CD14-positive monocyte (primary cell): ENCODE measurements at regions not wholly inside any gene's neighbourhood (a gene's known extent, or its start where the extent isn't known, plus 50 kb on each side); places are given as distances from the start of the nearest gene placed in this dataset.
"Not testable (repeated sequence)": the region's sequence is repeated elsewhere in the genome, so short reads cannot be mapped to it uniquely, and the experiment has no call there.

Experiments used
- DNase-seq, 3 donors: peaks; one replicate each; pipeline ENCODE4 v3.0.0-alpha.2; 2011 to 2022
- H2AFZ ChIP-seq: 2 replicates; pipeline ENCODE4 v1.6.0; 2012; ENCODE audit warnings: mild to moderate bottlenecking, low read depth, low read length, inconsistent platforms; ENCODE audit not compliant: insufficient read depth, poor library complexity, severe bottlenecking
- H3K27ac ChIP-seq, 2 donors: 1 replicate in 1 of 2; 2 replicates in 1 of 2; pipeline ENCODE4 v1.5.1; 2012 to 2013; ENCODE audit warnings: low read length in 2 of 2, control low read depth in 1 of 2, inconsistent platforms in 1 of 2, low read depth in 1 of 2, mild to moderate bottlenecking in 1 of 2
- H3K27me3 ChIP-seq, 2 donors: one replicate each; pipeline versions ENCODE4 v1.6.0 to v1.6.1; 2011 to 2013; ENCODE audit warnings: low read length in 2 of 2; ENCODE audit not compliant: control insufficient read depth in 2 of 2, insufficient read depth in 2 of 2
- H3K36me3 ChIP-seq, 2 donors: replicated peaks in 1 of 2; 1 replicate in 1 of 2; 2 replicates in 1 of 2; pipeline versions ENCODE4 v1.5.1 to v1.6.1; 2012 to 2013; ENCODE audit warnings: low read length in 2 of 2, control low read depth in 1 of 2, inconsistent platforms in 1 of 2, mild to moderate bottlenecking in 1 of 2; ENCODE audit not compliant: insufficient read depth in 2 of 2, control insufficient read depth in 1 of 2
- H3K4me1 ChIP-seq, 2 donors: 1 replicate in 1 of 2; 2 replicates in 1 of 2; pipeline versions ENCODE4 v1.5.1 to v1.6.1; 2012 to 2013; ENCODE audit warnings: low read length in 2 of 2, control low read depth in 1 of 2, inconsistent platforms in 1 of 2, mild to moderate bottlenecking in 1 of 2, moderate library complexity in 1 of 2; ENCODE audit not compliant: insufficient read depth in 2 of 2, control insufficient read depth in 1 of 2
- H3K4me2 ChIP-seq: replicated peaks from 2 replicates; pipeline ENCODE3; 2012; ENCODE audit warnings: low read length, moderate library complexity, mild to moderate bottlenecking; ENCODE audit not compliant: poor library complexity, severe bottlenecking; ENCODE audit errors: extremely low read depth
- H3K4me3 ChIP-seq, 3 experiments: fragments of 200-600 bp in 1 of 3; sonication (generic) in 1 of 3; replicated peaks in 1 of 3; 1 replicate in 2 of 3; 2 replicates in 1 of 3; pipeline ENCODE4 v1.5.1; 2011 to 2013; ENCODE audit warnings: low read length in 3 of 3, mild to moderate bottlenecking in 3 of 3, control low read depth in 2 of 3, low read depth in 2 of 3, inconsistent platforms in 1 of 3, moderate library complexity in 1 of 3
- H3K79me2 ChIP-seq: 2 replicates; pipeline ENCODE4 v1.6.0; 2012; ENCODE audit warnings: mild to moderate bottlenecking, control low read depth, inconsistent platforms, low read length, moderate library complexity; ENCODE audit not compliant: insufficient read depth
- H3K9ac ChIP-seq: 2 replicates; pipeline ENCODE4 v1.6.0; 2017; ENCODE audit warnings: low read length, mild to moderate bottlenecking; ENCODE audit not compliant: insufficient read depth, poor library complexity, severe bottlenecking
- H3K9me3 ChIP-seq, 2 donors: replicated peaks in 1 of 2; 1 replicate in 1 of 2; 2 replicates in 1 of 2; pipeline versions ENCODE4 v1.5.1 to v1.6.1; 2012 to 2013; ENCODE audit warnings: low read length in 2 of 2, control low read depth in 1 of 2; ENCODE audit not compliant: control insufficient read depth in 1 of 2, insufficient read depth in 1 of 2
- H4K20me1 ChIP-seq: 2 replicates; pipeline ENCODE4 v1.6.0; 2012; ENCODE audit warnings: mild to moderate bottlenecking, low read length, control low read depth, moderate library complexity; ENCODE audit not compliant: insufficient read depth
- H3K27ac Mint-ChIP-seq, 7 donors: one replicate each; pipeline ENCODE4 v1.8.0; 2020; ENCODE audit warnings: mild to moderate bottlenecking in 7 of 7, mixed read lengths in 7 of 7, moderate library complexity in 6 of 7, inconsistent platforms in 2 of 7
- H3K27me3 Mint-ChIP-seq, 3 donors: one replicate each; pipeline ENCODE4 v1.8.0; 2021 to 2022; ENCODE audit warnings: low read depth in 3 of 3, mild to moderate bottlenecking in 3 of 3, mixed read lengths in 3 of 3, moderate library complexity in 3 of 3, inconsistent platforms in 1 of 3
- H3K36me3 Mint-ChIP-seq, 2 donors: one replicate each; pipeline ENCODE4 v1.8.0; 2020; ENCODE audit warnings: mixed read lengths in 2 of 2, inconsistent platforms in 1 of 2, mild to moderate bottlenecking in 1 of 2
- H3K4me1 Mint-ChIP-seq: one replicate; pipeline ENCODE4 v1.8.0; 2020; ENCODE audit warnings: mild to moderate bottlenecking, mixed read lengths
- H3K4me3 Mint-ChIP-seq, 2 donors: one replicate each; pipeline ENCODE4 v1.8.0; 2020; ENCODE audit warnings: mild to moderate bottlenecking in 2 of 2, mixed read lengths in 2 of 2, moderate library complexity in 1 of 2
- H3K9me3 Mint-ChIP-seq, 7 donors: one replicate each; pipeline ENCODE4 v1.8.0; 2020 to 2022; ENCODE audit warnings: mixed read lengths in 7 of 7, mild to moderate bottlenecking in 6 of 7, moderate library complexity in 6 of 7, inconsistent platforms in 2 of 7
- CTCF ChIP-seq: fragments of 200-600 bp; IDR thresholded peaks from one replicate; pipeline ENCODE4 v1.8.0; 2022; ENCODE audit warnings: antibody characterized with exemption, mild to moderate bottlenecking
- WGBS: methylation state at CpG from one replicate; pipeline ENCODE4 v1.1.5; 2013; ENCODE audit warnings: missing lambda C conversion rate; ENCODE audit not compliant: insufficient coverage; 5-methylcytosine and 5-hydroxymethylcytosine counted together
- intact Hi-C, 2 donors: fragments of 100-400 bp; cut with micrococcal nuclease; formaldehyde crosslinking; loops; one replicate each; pipeline versions ENCODE4 v1.15.0 to v1.15.1; 2023

GRCh38 chr12:65731771-65732170 lies 92.5 kb upstream of the HMGA2 start:
- no peak overlapping the region for H2AFZ ChIP-seq
- peaks cover 63 to 70% (median 64%) of the 10 kb centered on the region in 3 donors for H3K27me3 Mint-ChIP-seq
- H3K36me3 ChIP-seq: no peaks in the 10 kb centered on the region
- H3K4me1 ChIP-seq: peaks cover 5 to 10% of the 10 kb centered on the region in 2 donors
- WGBS: 93% methylated on average over 4 of the region's 4 CpGs
- DNase-seq: no peak
- peaks cover 0 to 11% (median 6%) of the 10 kb centered on the region in 7 donors for H3K9me3 Mint-ChIP-seq
- peaks cover 0 to 1% of the 10 kb centered on the region in 2 donors for H3K36me3 Mint-ChIP-seq
- no peaks in the 10 kb centered on the region for H3K79me2 ChIP-seq
- no peak overlapping the region for H3K4me3 ChIP-seq
- intact Hi-C loops: no loop called here
- peaks cover 2 to 18% of the 10 kb centered on the region in 2 donors for H3K9me3 ChIP-seq
- no peak overlapping the region for H3K4me3 Mint-ChIP-seq
- H3K27me3 ChIP-seq: peaks cover 60 to 67% of the 10 kb centered on the region in 2 donors
- H3K4me2 ChIP-seq: no peak overlapping the region
- peaks cover 10% of the 10 kb centered on the region for H3K4me1 Mint-ChIP-seq
- no peaks in the 10 kb centered on the region for H4K20me1 ChIP-seq
- H3K9ac ChIP-seq: no peak overlapping the region
- no peak overlapping the region for H3K27ac Mint-ChIP-seq
- H3K27ac ChIP-seq: no peak overlapping the region
- TF ChIP-seq CTCF: no peak

DNA sequence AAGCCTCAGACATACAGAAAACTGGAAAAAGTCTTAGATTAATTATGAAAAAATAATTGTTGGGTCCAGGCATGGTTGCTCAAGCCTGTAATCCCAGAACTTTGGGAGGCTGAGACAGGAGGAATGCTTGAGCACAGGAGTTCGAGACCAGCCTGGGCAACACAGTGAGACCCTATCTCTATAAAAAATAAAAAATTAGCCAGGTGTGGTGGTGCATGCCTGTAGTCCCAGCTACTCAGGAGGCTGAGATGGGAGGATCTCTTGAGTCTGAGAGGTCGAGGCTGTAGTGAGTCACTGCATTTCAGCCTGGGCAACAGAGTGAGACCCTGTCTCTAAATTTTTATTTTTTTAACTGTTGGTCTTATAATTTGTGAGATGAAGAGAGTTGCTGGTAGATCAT lies 90.6 kb upstream of the HMGA2 start:
- H3K36me3 ChIP-seq, H3K4me2 ChIP-seq, intact Hi-C loops, H3K79me2 ChIP-seq, H3K4me1 Mint-ChIP-seq, H3K27ac ChIP-seq, DNase-seq, H3K4me3 ChIP-seq, H4K20me1 ChIP-seq, H3K9ac ChIP-seq, H3K4me1 ChIP-seq, H3K27ac Mint-ChIP-seq, H3K4me3 Mint-ChIP-seq, H3K36me3 Mint-ChIP-seq, H2AFZ ChIP-seq: not testable (repeated sequence)
- Histone ChIP-seq H3K9me3 (peaks cover 2 to 18% of the 10 kb centered on the region in 2 donors), H3K27me3 (peaks cover 45 to 48% of the 10 kb centered on the region in 2 donors)
- no CpG with 5 or more reads among the region's 2 CpGs for WGBS
- Mint-ChIP-seq H3K27me3 (peaks cover 48 to 61% (median 57%) of the 10 kb centered on the region in 3 donors), H3K9me3 (peaks cover 0 to 11% (median 6%) of the 10 kb centered on the region in 7 donors)
